K562 (cell line): ENCODE measurements at regions not wholly inside any gene's neighbourhood (a gene's known extent, or its start where the extent isn't known, plus 50 kb on each side); places are given as distances from the start of the nearest gene placed in this dataset.
A peak's percentile ranks its signal among the peaks of the same experiment; 100 is the strongest.

ENCODE experiments used
- ARNT ChIP-seq, 2 experiments: fragments of 450-650 bp; IDR thresholded peaks; 2 replicates each; pipeline ENCODE4 v1.6.1; 2016; ENCODE audit warnings: mild to moderate bottlenecking in 1 of 2
- ASH1L ChIP-seq: fragments of 450-650 bp; IDR thresholded peaks from 2 replicates; pipeline ENCODE4 v1.6.1; 2018; ENCODE audit warnings: borderline replicate concordance, mild to moderate bottlenecking, low read depth; ENCODE audit not compliant: partially characterized antibody
- CBX1 ChIP-seq: sonication (generic); IDR thresholded peaks from 2 replicates; pipeline ENCODE4 v1.6.1; 2016; ENCODE audit warnings: antibody characterized with exemption, low read depth, mild to moderate bottlenecking
- HDAC8 ChIP-seq: fragments of 450-650 bp; IDR thresholded peaks from 2 replicates; pipeline ENCODE4 v1.6.1; 2016; ENCODE audit warnings: mild to moderate bottlenecking, missing genetic modification characterization, moderate library complexity, missing compliant biosample characterization
- NCOA4 ChIP-seq: fragments of 450-650 bp; IDR thresholded peaks from 2 replicates; pipeline ENCODE4 v1.6.1; 2018; ENCODE audit warnings: mild to moderate bottlenecking; ENCODE audit not compliant: partially characterized antibody
- NFXL1 ChIP-seq: fragments of 450-650 bp; formaldehyde crosslinking; IDR thresholded peaks from 2 replicates; pipeline ENCODE4 v1.4.0; 2021; ENCODE audit warnings: mild to moderate bottlenecking
- RBM22 ChIP-seq: fragments of 200-400 bp; formaldehyde crosslinking; IDR thresholded peaks from 2 replicates; pipeline ENCODE4 v1.6.1; 2018; ENCODE audit warnings: low read length, low read depth; ENCODE audit not compliant: poor library complexity, severe bottlenecking
- SETDB1 ChIP-seq: IDR thresholded peaks from one replicate; pipeline ENCODE4 v1.6.1; 2012; ENCODE audit warnings: low read length, control low read depth, inconsistent platforms
- ZNF175 ChIP-seq: fragments of 200-800 bp; sonication (Bioruptor generic); IDR thresholded peaks from 2 replicates; pipeline ENCODE4 v1.6.1; 2016; ENCODE audit warnings: low read depth, mild to moderate bottlenecking, missing genetic modification characterization, missing compliant biosample characterization
- ZNF24 ChIP-seq: fragments of 450-650 bp; IDR thresholded peaks from 2 replicates; pipeline ENCODE4 v1.6.1; 2016
- ZNF282 ChIP-seq: sonication (generic); formaldehyde crosslinking; IDR thresholded peaks from 2 replicates; pipeline ENCODE4 v1.8.1; 2023; ENCODE audit warnings: missing genetic modification reagents
- TF ChIP-seq, protein P1 (sequence below): fragments of 250-450 bp; sonication (Bioruptor Pico); IDR thresholded peaks from 2 replicates; pipeline ENCODE4 v1.8.0; 2022; ENCODE audit warnings: inconsistent platforms
- TF ChIP-seq, protein P2 (sequence below): fragments of 250-450 bp; sonication (Bioruptor Pico); IDR thresholded peaks from 2 replicates; pipeline ENCODE4 v1.5.0; 2020; ENCODE audit warnings: mild to moderate bottlenecking, borderline replicate concordance
- TF ChIP-seq, protein P3 (sequence below), 2 experiments: fragments of 450-650 bp in 1 of 2; sonication (generic) in 1 of 2; formaldehyde crosslinking; conservative IDR thresholded peaks; 2 replicates each; pipeline versions ENCODE4 v1.4.0 to v1.8.1; 2020 to 2022; ENCODE audit warnings: mild to moderate bottlenecking in 1 of 2, missing genetic modification reagents in 1 of 2
- TF ChIP-seq, protein P4 (sequence below): sonication (generic); formaldehyde crosslinking; IDR thresholded peaks from 2 replicates; pipeline ENCODE4 v1.8.1; 2023; ENCODE audit warnings: mild to moderate bottlenecking, missing genetic modification reagents
- TF ChIP-seq, protein P5 (sequence below): IDR thresholded peaks from 2 replicates; pipeline ENCODE4 v1.6.1; 2014; ENCODE audit warnings: antibody characterized with exemption
- TF ChIP-seq, protein P6 (sequence below): sonication (generic); formaldehyde crosslinking; IDR thresholded peaks from 2 replicates; pipeline ENCODE4 v1.8.0; 2022; ENCODE audit warnings: missing genetic modification reagents, mild to moderate bottlenecking, moderate library complexity, borderline replicate concordance
- TF ChIP-seq, protein P7 (sequence below): fragments of 450-650 bp; formaldehyde crosslinking; IDR thresholded peaks from 2 replicates; pipeline ENCODE4 v1.4.0; 2022; ENCODE audit warnings: missing genetic modification characterization

DNA sequence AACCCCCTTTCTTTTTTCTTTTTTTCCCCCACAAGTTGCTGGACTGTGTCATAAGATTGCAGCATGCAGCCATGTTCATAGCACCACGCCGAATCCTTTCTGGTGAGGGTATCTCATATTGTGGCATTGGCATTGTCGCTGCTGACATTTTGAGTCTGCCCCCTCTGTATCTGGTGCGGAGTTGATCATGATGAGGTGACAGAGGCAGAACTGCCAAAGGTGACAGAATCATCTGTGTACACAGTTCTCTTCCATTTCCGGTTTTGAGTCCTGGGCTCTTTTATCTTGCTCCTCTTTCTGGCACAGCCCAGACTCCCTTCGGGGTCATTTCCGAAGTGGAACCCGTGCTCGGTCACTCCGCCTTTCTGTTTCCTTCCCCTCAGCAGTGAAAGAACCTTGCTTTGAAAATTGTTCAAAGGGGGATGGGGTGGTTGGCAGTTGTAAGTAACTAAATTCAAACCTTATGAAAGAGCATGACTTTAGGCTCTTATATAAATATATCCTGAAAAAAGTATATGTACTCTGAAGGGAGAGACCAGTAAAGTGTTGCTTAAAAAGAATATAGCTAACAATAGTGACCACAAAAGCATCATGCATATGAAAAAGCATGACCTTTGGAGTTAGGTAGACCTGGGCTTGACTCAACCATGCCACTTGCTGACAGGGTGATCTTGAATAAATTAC is 55.0 kb upstream of the BMP2K start (continued):
- TF ChIP-seq, protein P1, sequence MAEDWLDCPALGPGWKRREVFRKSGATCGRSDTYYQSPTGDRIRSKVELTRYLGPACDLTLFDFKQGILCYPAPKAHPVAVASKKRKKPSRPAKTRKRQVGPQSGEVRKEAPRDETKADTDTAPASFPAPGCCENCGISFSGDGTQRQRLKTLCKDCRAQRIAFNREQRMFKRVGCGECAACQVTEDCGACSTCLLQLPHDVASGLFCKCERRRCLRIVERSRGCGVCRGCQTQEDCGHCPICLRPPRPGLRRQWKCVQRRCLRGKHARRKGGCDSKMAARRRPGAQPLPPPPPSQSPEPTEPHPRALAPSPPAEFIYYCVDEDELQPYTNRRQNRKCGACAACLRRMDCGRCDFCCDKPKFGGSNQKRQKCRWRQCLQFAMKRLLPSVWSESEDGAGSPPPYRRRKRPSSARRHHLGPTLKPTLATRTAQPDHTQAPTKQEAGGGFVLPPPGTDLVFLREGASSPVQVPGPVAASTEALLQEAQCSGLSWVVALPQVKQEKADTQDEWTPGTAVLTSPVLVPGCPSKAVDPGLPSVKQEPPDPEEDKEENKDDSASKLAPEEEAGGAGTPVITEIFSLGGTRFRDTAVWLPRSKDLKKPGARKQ (CRISPR knock-in tag), result no peak
- TF ChIP-seq ARNT (IDR thresholded peaks at IDR 0.05) (peak; percentile 35 to 72; a peak in 2 of 4 replicates), HDAC8 (tag) (no peak), NFXL1 (CRISPR knock-in tag) (peak; percentile 40; the same call in 1 of the 2 replicates), RBM22 (no peak), ZNF282 (CRISPR knock-in tag) (no peak), CBX1 (peak; percentile 22; the same call in 1 of the 2 replicates), SETDB1 (no peak), NCOA4 (no peak), ZNF24 (0 out of 2 replicates have a peak, but pooled peaks have one; percentile 47), ZNF175 (CRISPR knock-in tag) (peak; percentile 84; the same call in 1 of the 2 replicates), ASH1L (no peak)
- TF ChIP-seq, protein P2, sequence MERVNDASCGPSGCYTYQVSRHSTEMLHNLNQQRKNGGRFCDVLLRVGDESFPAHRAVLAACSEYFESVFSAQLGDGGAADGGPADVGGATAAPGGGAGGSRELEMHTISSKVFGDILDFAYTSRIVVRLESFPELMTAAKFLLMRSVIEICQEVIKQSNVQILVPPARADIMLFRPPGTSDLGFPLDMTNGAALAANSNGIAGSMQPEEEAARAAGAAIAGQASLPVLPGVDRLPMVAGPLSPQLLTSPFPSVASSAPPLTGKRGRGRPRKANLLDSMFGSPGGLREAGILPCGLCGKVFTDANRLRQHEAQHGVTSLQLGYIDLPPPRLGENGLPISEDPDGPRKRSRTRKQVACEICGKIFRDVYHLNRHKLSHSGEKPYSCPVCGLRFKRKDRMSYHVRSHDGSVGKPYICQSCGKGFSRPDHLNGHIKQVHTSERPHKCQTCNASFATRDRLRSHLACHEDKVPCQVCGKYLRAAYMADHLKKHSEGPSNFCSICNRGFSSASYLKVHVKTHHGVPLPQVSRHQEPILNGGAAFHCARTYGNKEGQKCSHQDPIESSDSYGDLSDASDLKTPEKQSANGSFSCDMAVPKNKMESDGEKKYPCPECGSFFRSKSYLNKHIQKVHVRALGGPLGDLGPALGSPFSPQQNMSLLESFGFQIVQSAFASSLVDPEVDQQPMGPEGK, result 0 out of 2 replicates have a peak, but pooled peaks have one; percentile 49
- TF ChIP-seq, protein P3, sequence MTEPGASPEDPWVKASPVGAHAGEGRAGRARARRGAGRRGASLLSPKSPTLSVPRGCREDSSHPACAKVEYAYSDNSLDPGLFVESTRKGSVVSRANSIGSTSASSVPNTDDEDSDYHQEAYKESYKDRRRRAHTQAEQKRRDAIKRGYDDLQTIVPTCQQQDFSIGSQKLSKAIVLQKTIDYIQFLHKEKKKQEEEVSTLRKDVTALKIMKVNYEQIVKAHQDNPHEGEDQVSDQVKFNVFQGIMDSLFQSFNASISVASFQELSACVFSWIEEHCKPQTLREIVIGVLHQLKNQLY (CRISPR knock-in tag; conservative IDR thresholded peaks at IDR 0.05), result no peak
- TF ChIP-seq, protein P4, sequence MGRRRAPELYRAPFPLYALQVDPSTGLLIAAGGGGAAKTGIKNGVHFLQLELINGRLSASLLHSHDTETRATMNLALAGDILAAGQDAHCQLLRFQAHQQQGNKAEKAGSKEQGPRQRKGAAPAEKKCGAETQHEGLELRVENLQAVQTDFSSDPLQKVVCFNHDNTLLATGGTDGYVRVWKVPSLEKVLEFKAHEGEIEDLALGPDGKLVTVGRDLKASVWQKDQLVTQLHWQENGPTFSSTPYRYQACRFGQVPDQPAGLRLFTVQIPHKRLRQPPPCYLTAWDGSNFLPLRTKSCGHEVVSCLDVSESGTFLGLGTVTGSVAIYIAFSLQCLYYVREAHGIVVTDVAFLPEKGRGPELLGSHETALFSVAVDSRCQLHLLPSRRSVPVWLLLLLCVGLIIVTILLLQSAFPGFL, result no peak
- TF ChIP-seq, protein P5, sequence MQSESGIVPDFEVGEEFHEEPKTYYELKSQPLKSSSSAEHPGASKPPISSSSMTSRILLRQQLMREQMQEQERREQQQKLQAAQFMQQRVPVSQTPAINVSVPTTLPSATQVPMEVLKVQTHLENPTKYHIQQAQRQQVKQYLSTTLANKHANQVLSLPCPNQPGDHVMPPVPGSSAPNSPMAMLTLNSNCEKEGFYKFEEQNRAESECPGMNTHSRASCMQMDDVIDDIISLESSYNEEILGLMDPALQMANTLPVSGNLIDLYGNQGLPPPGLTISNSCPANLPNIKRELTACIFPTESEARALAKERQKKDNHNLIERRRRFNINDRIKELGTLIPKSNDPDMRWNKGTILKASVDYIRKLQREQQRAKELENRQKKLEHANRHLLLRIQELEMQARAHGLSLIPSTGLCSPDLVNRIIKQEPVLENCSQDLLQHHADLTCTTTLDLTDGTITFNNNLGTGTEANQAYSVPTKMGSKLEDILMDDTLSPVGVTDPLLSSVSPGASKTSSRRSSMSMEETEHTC, result peak; percentile 52; the same call in 1 of the 2 replicates
- TF ChIP-seq, protein P6, sequence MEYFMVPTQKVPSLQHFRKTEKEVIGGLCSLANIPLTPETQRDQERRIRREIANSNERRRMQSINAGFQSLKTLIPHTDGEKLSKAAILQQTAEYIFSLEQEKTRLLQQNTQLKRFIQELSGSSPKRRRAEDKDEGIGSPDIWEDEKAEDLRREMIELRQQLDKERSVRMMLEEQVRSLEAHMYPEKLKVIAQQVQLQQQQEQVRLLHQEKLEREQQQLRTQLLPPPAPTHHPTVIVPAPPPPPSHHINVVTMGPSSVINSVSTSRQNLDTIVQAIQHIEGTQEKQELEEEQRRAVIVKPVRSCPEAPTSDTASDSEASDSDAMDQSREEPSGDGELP (CRISPR knock-in tag), result peak; percentile 70
- TF ChIP-seq, protein P7, sequence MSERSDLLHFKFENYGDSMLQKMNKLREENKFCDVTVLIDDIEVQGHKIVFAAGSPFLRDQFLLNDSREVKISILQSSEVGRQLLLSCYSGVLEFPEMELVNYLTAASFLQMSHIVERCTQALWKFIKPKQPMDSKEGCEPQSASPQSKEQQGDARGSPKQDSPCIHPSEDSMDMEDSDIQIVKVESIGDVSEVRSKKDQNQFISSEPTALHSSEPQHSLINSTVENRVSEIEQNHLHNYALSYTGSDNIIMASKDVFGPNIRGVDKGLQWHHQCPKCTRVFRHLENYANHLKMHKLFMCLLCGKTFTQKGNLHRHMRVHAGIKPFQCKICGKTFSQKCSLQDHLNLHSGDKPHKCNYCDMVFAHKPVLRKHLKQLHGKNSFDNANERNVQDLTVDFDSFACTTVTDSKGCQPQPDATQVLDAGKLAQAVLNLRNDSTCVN (CRISPR knock-in tag), result no peak
